ENCODE measurements at regions not wholly inside any gene's neighbourhood (a gene's known extent, or its start where the extent isn't known, plus 50 kb on each side); places are given as distances from the start of the nearest gene placed in this dataset.

DNA sequence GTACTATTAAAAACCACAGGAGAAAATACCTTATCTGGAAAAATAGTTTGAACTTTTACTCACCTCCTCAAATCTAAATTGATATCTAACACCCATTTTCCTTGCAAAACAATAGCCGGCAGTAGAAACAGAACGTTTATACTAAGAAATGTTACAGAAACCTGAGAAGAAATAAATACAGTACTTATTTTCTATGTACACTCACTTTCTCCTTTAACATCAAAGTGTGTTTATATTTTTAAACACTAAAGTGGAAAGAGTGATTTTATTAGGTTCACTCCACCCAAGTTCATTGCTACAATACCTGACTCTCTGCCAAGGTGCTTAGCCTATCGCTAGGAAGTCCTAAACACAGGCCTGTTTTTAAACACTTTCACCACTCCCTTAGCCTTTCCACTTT, 87.8 kb upstream of the TJP1 start:
- DNase-seq (ENCODE audit: low read depth in 2 of 2), result peak in 1 of 2 donors; percentile 24
- no peak overlapping the region for H3K4me3 ChIP-seq (replicated peaks in 1 of 2; ENCODE audit: low read depth in 2 of 2, low read length in 2 of 2)
- no peak for TF ChIP-seq CTCF (IDR thresholded peaks at IDR 0.05; ENCODE audit: low read depth, low read length)

DNA sequence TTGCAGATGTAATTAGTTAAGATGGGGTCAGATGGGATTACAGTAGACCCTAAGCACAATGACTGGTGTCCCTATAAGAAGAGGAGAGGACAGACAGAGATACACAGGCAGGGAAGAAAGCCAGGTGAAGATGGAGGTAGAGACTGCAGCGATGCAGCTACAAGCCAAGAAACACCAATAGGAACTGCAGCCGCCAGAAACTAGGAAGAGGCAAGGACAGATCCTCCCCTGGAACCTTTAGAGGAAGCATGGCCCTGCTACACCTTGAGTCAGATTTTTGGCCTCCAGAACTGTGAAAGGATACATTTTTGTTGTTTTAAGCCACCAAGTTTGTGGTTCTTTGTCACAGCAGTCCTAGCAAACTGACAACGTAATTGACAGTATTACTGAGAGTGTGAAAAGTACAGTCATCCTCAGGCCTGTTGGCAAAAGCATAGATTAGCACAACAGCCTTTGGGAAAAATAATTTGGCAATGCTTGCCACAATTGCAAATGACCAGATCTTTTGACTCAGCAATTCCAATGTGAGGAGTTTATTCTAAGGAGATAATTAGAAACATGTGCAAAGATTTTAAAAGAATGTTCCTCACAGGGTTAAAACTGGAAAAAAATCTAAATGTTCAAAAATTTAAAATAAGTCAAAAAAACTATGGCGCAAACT, 82.6 kb upstream of the TJP1 start:
- DNase-seq (ENCODE audit: low read depth in 2 of 2), result no peak
- no peak overlapping the region for H3K4me3 ChIP-seq (replicated peaks in 1 of 2; ENCODE audit: low read depth in 2 of 2, low read length in 2 of 2)
- TF ChIP-seq CTCF (IDR thresholded peaks at IDR 0.05; ENCODE audit: low read depth, low read length), result no peak

DNA sequence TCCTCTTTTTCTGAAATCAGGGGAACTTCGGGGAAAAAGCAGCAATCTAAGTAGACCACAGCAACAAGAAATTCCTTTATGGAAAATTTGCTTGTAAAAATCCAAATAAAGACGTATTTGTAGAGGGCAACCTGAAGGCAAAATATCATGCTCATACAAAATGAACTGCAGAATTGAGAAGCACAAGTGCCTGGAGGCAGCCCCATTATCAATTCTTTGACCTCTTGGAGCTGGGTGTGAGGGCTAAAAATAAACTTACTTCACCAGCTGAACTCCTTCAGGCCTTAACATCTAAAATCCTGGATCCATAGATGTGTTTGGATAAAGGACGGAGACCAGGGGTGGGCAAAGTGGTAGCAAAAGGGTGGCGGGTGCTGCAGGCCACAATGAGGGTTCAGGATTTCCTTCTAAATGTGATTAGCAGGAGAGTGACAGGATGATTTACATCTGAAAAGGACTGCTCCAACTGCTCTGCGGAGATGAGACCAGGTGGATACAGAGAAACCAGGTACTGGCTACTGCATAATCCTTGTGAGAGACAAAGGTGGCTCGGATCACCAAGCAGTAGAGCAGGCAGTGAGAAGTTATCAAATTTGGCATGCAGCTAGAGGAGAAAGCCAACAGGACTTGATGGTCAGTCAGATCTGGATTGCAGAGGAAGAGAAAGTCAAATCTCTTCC, 81.7 kb upstream of the TJP1 start:
- DNase-seq (ENCODE audit: low read depth in 2 of 2), result no peak
- no peak overlapping the region for H3K4me3 ChIP-seq (replicated peaks in 1 of 2; ENCODE audit: low read depth in 2 of 2, low read length in 2 of 2)
- no peak for TF ChIP-seq CTCF (IDR thresholded peaks at IDR 0.05; ENCODE audit: low read depth, low read length)

- DNase-seq (ENCODE audit: low read depth in 2 of 2), result no peak
- H3K4me3 ChIP-seq (replicated peaks in 1 of 2; ENCODE audit: low read depth in 2 of 2, low read length in 2 of 2), result no peak overlapping the region
- no peak for TF ChIP-seq CTCF (IDR thresholded peaks at IDR 0.05; ENCODE audit: low read depth, low read length)
These were observed 80.8 kb upstream of the TJP1 start for GRCh38 chr15:29903028-29903427.

GRCh38 chr15:29900237-29901189, 78.2 kb upstream of the TJP1 start:
- H3K4me3 ChIP-seq (replicated peaks in 1 of 2; ENCODE audit: low read depth in 2 of 2, low read length in 2 of 2), result no peak overlapping the region
- no peak for DNase-seq (ENCODE audit: low read depth in 2 of 2)
- no peak for TF ChIP-seq CTCF (IDR thresholded peaks at IDR 0.05; ENCODE audit: low read depth, low read length)

DNA sequence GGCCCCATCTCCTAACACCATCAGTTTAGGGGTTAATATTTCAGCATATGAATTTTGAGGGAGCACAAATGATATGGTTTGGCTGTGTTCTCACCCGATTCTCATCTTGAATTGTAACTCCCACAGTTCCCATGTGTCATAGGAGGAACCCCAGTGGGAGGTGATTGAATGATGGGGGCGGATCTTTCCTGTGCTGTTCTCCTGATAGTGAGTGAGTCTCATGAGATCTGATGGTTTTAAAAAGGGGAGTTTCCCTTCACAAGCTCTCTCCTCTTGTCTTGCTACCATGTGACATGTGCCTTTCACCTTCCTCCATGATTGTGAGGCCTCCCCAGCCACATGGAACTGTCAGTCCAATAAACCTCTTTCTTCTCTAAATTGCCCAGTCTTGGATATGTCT, 73.8 kb upstream of the TJP1 start:
- no peak for TF ChIP-seq CTCF (IDR thresholded peaks at IDR 0.05; ENCODE audit: low read depth, low read length)
- H3K4me3 ChIP-seq (replicated peaks in 1 of 2; ENCODE audit: low read depth in 2 of 2, low read length in 2 of 2), result no peak overlapping the region
- DNase-seq (ENCODE audit: low read depth in 2 of 2), result no peak

Data from cardiac fibroblast (primary cell).